IMR-90 (cell line): ENCODE measurements at regions not wholly inside any gene's neighbourhood (a gene's known extent, or its start where the extent isn't known, plus 50 kb on each side); places are given as distances from the start of the nearest gene placed in this dataset.

Experiments
- ATAC-seq: fragments of 200-7000 bp; cut with Tn5 transposase; 2 replicates; pipeline ENCODE4 v1.9.1; 2020; ENCODE audit warnings: low read depth, mild to moderate bottlenecking, moderate library complexity
- BruUV-seq: library from RNA; stranded (reverse); fragments of 400-500 nt; replicated peaks from 2 replicates; lab custom pipeline; 2021; lab: Mats Ljungman, UMichigan
- CTCF ChIA-PET: fragments of 300-600 bp; formaldehyde crosslinking; extraction: SDS; loops from one replicate; lab custom pipeline; 2021; ENCODE audit warnings: antibody characterized with exemption; lab: Yijun Ruan, JAX
- POLR2A ChIA-PET: fragments of 300-600 bp; sonication (Branson Sonifier 250); formaldehyde crosslinking; loops from one replicate; lab custom pipeline; 2022; ENCODE audit warnings: antibody characterized with exemption; ENCODE audit not compliant: unreplicated experiment; lab: Charles Lee
- DNase-seq: peaks from one replicate; pipeline ENCODE4 v3.0.0; 2013
- H2AFZ ChIP-seq: replicated peaks from 2 replicates; pipeline ENCODE3; 2013; ENCODE audit warnings: low read length, mild to moderate bottlenecking; ENCODE audit not compliant: poor library complexity
- H2AK5ac ChIP-seq: 2 replicates; pipeline ENCODE4 v1.6.1; 2013; ENCODE audit warnings: low read depth, low read length, inconsistent platforms
- H2AK9ac ChIP-seq: replicated peaks from 2 replicates; pipeline ENCODE3; 2013; ENCODE audit warnings: mild to moderate bottlenecking, low read depth, low read length, moderate library complexity; ENCODE audit not compliant: poor library complexity
- H2BK120ac ChIP-seq: 2 replicates; pipeline ENCODE4 v1.6.1; 2013; ENCODE audit warnings: low read depth, low read length, inconsistent platforms
- H2BK15ac ChIP-seq: 3 replicates; pipeline ENCODE4 v1.6.1; 2013; ENCODE audit warnings: low read depth, low read length, inconsistent platforms
- H2BK20ac ChIP-seq: 2 replicates; pipeline ENCODE4 v1.6.1; 2013; ENCODE audit warnings: low read depth, mild to moderate bottlenecking, inconsistent platforms, low read length, moderate library complexity
- H2BK5ac ChIP-seq: 2 replicates; pipeline ENCODE4 v1.6.1; 2013; ENCODE audit warnings: mild to moderate bottlenecking, low read depth, low read length, inconsistent platforms; ENCODE audit not compliant: poor library complexity, severe bottlenecking
- H3K14ac ChIP-seq: replicated peaks from 2 replicates; pipeline ENCODE4 v1.6.1; 2013; ENCODE audit warnings: low read depth, low read length, inconsistent platforms
- H3K18ac ChIP-seq: 2 replicates; pipeline ENCODE4 v1.6.1; 2013; ENCODE audit warnings: low read depth, low read length, control low read depth
- H3K23ac ChIP-seq: 2 replicates; pipeline ENCODE4 v1.6.1; 2013; ENCODE audit warnings: low read depth, low read length, inconsistent platforms
- H3K27ac ChIP-seq: 2 replicates; pipeline ENCODE4 v1.5.1; 2013; ENCODE audit warnings: mild to moderate bottlenecking, control low read depth, low read length; ENCODE audit not compliant: insufficient read depth
- H3K27me3 ChIP-seq: 2 replicates; pipeline ENCODE4 v1.6.1; 2013; ENCODE audit warnings: low read length; ENCODE audit not compliant: control insufficient read depth, insufficient read depth
- H3K36me3 ChIP-seq: 2 replicates; pipeline ENCODE4 v1.6.1; 2013; ENCODE audit warnings: low read length, mixed read lengths; ENCODE audit not compliant: control insufficient read depth, insufficient read depth
- H3K4ac ChIP-seq: 2 replicates; pipeline ENCODE4 v1.6.1; 2013; ENCODE audit warnings: low read depth, low read length, inconsistent platforms
- H3K4me1 ChIP-seq: 2 replicates; pipeline ENCODE4 v1.6.1; 2013; ENCODE audit warnings: low read length, mixed read lengths; ENCODE audit not compliant: control insufficient read depth, insufficient read depth
- H3K4me2 ChIP-seq: 2 replicates; pipeline ENCODE4 v1.6.1; 2013; ENCODE audit warnings: low read depth, mild to moderate bottlenecking, control low read depth, low read length, moderate library complexity
- H3K4me3 ChIP-seq: 2 replicates; pipeline ENCODE4 v1.5.1; 2013; ENCODE audit warnings: low read depth, mild to moderate bottlenecking, control low read depth, low read length, moderate library complexity; ENCODE audit not compliant: insufficient read depth
- H3K56ac ChIP-seq: 2 replicates; pipeline ENCODE4 v1.6.1; 2013; ENCODE audit warnings: low read length, inconsistent platforms; ENCODE audit not compliant: insufficient read depth; ENCODE audit errors: extremely low read depth
- H3K79me1 ChIP-seq, 2 experiments: 2 replicates each; pipeline ENCODE4 v1.6.1; 2013; ENCODE audit warnings: low read length in 2 of 2, inconsistent platforms in 1 of 2, low read depth in 1 of 2
- H3K9ac ChIP-seq: 2 replicates; pipeline ENCODE4 v1.6.1; 2013; ENCODE audit warnings: low read depth, low read length, control low read depth
- H3K9me1 ChIP-seq: 2 replicates; pipeline ENCODE4 v1.6.1; 2013; ENCODE audit warnings: low read length, inconsistent platforms; ENCODE audit not compliant: insufficient read depth
- H3K9me3 ChIP-seq: 2 replicates; pipeline ENCODE4 v1.6.1; 2013; ENCODE audit warnings: low read length; ENCODE audit not compliant: control insufficient read depth, insufficient read depth
- H4K20me1 ChIP-seq: 2 replicates; pipeline ENCODE4 v1.6.1; 2013; ENCODE audit warnings: low read length, inconsistent platforms; ENCODE audit not compliant: insufficient read depth
- H4K5ac ChIP-seq: 2 replicates; pipeline ENCODE4 v1.6.1; 2013; ENCODE audit warnings: mild to moderate bottlenecking, low read depth, low read length, control low read depth
- H4K8ac ChIP-seq, 2 experiments: 2 replicates each; pipeline ENCODE4 v1.6.1; 2013; ENCODE audit warnings: low read depth in 2 of 2, low read length in 2 of 2, control low read depth in 1 of 2, inconsistent platforms in 1 of 2
- H4K91ac ChIP-seq: 2 replicates; pipeline ENCODE4 v1.6.1; 2013; ENCODE audit warnings: low read depth, low read length, inconsistent platforms; ENCODE audit not compliant: insufficient read depth
- BHLHE40 ChIP-seq: fragments of 150-350 bp; IDR thresholded peaks from 2 replicates; pipeline ENCODE4 v1.6.1; 2016; ENCODE audit warnings: mild to moderate bottlenecking, low read depth, low read length
- FOS ChIP-seq: fragments of 150-350 bp; IDR thresholded peaks from 2 replicates; pipeline ENCODE4 v1.6.1; 2016; ENCODE audit warnings: low read depth, low read length
- NFE2L2 ChIP-seq: fragments of 150-350 bp; IDR thresholded peaks from 2 replicates; pipeline ENCODE4 v1.6.1; 2016; ENCODE audit warnings: low read depth, mild to moderate bottlenecking, low read length
- WGBS, 2 experiments: methylation state at CpG; one replicate each; pipeline versions ENCODE4 v1.1.5 to v1.1.7; 2013; ENCODE audit warnings: missing lambda C conversion rate in 2 of 2; ENCODE audit not compliant: insufficient read length in 1 of 2; ENCODE audit errors: extremely low coverage in 2 of 2; 5-methylcytosine and 5-hydroxymethylcytosine counted together
- dilution Hi-C: fragments of 300-500 bp; cut with HindIII; formaldehyde crosslinking; loops from one replicate; pipeline ENCODE4 v1.14.3; 2018; ENCODE audit warnings: low sequenced_read_pairs; ENCODE audit not compliant: unreplicated experiment
- in situ Hi-C: fragments of 300-500 bp; cut with MboI; formaldehyde crosslinking; loops from 3 replicates; pipeline ENCODE4 v1.14.3; 2019; ENCODE audit warnings: low sequenced_read_pairs, inconsistent platforms, mixed read lengths
- intact Hi-C: fragments of 100-400 bp; cut with micrococcal nuclease; formaldehyde crosslinking; loops from 2 replicates; pipeline ENCODE4 v1.10.0; 2022

DNA sequence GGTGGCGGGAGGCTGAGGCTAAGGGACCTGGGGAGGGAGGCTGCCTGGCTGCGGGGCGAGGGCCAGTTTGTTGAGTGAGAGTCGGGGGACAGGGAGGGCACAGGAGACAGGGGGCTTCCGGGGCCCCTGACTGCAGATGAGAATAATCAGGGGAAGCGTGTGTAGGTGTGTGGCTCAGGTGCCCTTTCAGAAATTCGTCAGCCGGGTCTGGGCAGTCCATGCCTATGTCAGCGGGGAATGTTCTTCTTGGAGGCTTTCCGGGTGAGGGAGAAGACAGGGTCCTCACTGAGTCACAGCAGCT is 52.3 kb upstream of the OTOF start:
- Histone ChIP-seq H3K4me3 (no peak overlapping the region), H3K27ac (no peak overlapping the region), H3K9me3 (no peaks in the 10 kb centered on the region), H2BK5ac (no peak overlapping the region), H2AK5ac (no peak overlapping the region), H3K27me3 (peaks cover 53% of the 10 kb centered on the region), H3K23ac (no peak overlapping the region), H3K79me1 (no peaks in the 10 kb centered on the region), H3K56ac (no peak overlapping the region), H4K5ac (no peak overlapping the region), H3K4ac (no peak overlapping the region), H3K4me1 (no peaks in the 10 kb centered on the region), H3K18ac (no peak overlapping the region), H2BK120ac (no peak overlapping the region), H4K91ac (no peak overlapping the region), H2AFZ (no peak overlapping the region), H4K8ac (no peak overlapping the region), H3K9me1 (no peaks in the 10 kb centered on the region), H2AK9ac (no peak overlapping the region), H3K4me2 (no peak overlapping the region), H2BK15ac (no peak overlapping the region), H2BK20ac (no peak overlapping the region), H3K9ac (no peak overlapping the region), H3K14ac (no peak overlapping the region), H4K20me1 (no peaks in the 10 kb centered on the region), H3K36me3 (no peaks in the 10 kb centered on the region)
- CTCF ChIA-PET = no interaction called here
- TF ChIP-seq NFE2L2 = no peak
- TF ChIP-seq BHLHE40 = no peak
- TF ChIP-seq FOS = no peak
- ATAC-seq (no peak), DNase-seq (no peak)
- intact Hi-C loops = no loop called here
- 90% methylated on average over 4 of the region's 10 CpGs; no CpG with 5 or more reads in 1 of the 2 experiments for WGBS, 2 experiments
- no TSS peak for BruUV-seq
- POLR2A ChIA-PET = no interaction called here
- dilution Hi-C loops = no loop called here
- in situ Hi-C loops = no loop called here
